ENCODE measurements at regions not wholly inside any gene's neighbourhood (a gene's known extent, or its start where the extent isn't known, plus 50 kb on each side); places are given as distances from the start of the nearest gene placed in this dataset.

DNA sequence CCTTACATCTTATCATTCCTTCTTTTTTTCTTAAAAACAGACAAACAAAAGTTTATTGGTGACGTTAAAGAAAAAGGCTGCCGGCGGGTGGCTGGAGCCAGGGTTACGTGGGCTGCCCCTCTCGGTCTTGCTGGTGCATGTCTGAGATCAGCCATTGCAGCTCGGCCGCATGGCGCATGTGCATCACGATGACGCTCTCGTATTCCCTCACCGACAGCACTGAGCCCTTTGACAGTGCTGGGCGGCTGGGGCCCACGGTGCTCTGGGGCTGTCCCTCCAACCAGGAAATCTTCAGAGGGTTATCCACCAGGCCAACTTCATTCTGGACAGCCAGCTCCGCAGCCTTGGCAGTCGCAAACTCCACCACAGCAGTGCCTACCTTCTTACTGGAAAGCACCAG lies 1081.8 kb upstream of the TMEFF2 start (continued):
- TF ChIP-seq, protein P1, sequence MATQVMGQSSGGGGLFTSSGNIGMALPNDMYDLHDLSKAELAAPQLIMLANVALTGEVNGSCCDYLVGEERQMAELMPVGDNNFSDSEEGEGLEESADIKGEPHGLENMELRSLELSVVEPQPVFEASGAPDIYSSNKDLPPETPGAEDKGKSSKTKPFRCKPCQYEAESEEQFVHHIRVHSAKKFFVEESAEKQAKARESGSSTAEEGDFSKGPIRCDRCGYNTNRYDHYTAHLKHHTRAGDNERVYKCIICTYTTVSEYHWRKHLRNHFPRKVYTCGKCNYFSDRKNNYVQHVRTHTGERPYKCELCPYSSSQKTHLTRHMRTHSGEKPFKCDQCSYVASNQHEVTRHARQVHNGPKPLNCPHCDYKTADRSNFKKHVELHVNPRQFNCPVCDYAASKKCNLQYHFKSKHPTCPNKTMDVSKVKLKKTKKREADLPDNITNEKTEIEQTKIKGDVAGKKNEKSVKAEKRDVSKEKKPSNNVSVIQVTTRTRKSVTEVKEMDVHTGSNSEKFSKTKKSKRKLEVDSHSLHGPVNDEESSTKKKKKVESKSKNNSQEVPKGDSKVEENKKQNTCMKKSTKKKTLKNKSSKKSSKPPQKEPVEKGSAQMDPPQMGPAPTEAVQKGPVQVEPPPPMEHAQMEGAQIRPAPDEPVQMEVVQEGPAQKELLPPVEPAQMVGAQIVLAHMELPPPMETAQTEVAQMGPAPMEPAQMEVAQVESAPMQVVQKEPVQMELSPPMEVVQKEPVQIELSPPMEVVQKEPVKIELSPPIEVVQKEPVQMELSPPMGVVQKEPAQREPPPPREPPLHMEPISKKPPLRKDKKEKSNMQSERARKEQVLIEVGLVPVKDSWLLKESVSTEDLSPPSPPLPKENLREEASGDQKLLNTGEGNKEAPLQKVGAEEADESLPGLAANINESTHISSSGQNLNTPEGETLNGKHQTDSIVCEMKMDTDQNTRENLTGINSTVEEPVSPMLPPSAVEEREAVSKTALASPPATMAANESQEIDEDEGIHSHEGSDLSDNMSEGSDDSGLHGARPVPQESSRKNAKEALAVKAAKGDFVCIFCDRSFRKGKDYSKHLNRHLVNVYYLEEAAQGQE (IDR thresholded peaks at IDR 0.05; ENCODE audit: low read depth): no peak

DNA sequence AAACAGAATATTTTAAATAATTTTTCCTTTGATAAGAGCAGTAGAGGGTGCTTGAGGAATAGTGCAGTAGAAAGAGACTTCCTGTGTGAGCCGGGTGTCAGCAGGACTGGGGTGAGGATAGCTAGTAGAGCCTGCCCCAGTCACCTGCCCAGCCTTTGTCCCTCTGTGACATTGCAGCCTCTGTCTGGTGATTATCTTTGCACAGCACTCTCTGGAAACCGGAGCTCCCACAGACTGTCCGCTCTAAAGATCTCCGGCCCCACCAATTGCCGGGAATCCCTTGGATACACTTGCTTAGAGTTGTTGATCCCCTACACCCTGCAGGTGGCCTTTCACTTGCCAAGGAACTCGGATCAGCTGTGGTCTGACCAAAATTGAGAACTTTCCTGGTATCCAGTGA lies 1081.3 kb upstream of the TMEFF2 start:
- Histone ChIP-seq H3K79me2 (ENCODE audit: insufficient read depth, low read length) (no peaks in the 10 kb centered on the region), H4K20me1 (ENCODE audit: insufficient read depth) (no peaks in the 10 kb centered on the region), H3K4me2 (ENCODE audit: low read length) (no peak overlapping the region), H3K36me3 (ENCODE audit: control insufficient read depth in 1 of 2, insufficient read depth in 2 of 2, low read length in 2 of 2) (no peaks in the 10 kb centered on the region), H3K27me3 (ENCODE audit: insufficient read depth, low read length) (no peaks in the 10 kb centered on the region), H3K27ac (ENCODE audit: low read depth, low read length) (no peak overlapping the region), H2AFZ (ENCODE audit: low read depth, low read length, poor library complexity, severe bottlenecking) (no peak overlapping the region), H3K4me1 (ENCODE audit: control insufficient read depth in 1 of 2, insufficient read depth in 2 of 2, low read length in 2 of 2) (no peaks in the 10 kb centered on the region), H3K9me3 (ENCODE audit: control insufficient read depth in 1 of 2, insufficient read depth in 1 of 2, low read depth in 1 of 2, low read length in 2 of 2) (no peaks in the 10 kb centered on the region), H3K9ac (ENCODE audit: low read length) (no peak overlapping the region), H3K9me2 (ENCODE audit: insufficient read depth) (no peaks in the 10 kb centered on the region), H3K4me3 (replicated peaks in 1 of 2; ENCODE audit: low read depth in 1 of 2, low read length in 2 of 2) (no peak overlapping the region)
- TF ChIP-seq ZNF274 (IDR thresholded peaks at IDR 0.05; ENCODE audit: low read depth, low read length) (no peak), JUND (IDR thresholded peaks at IDR 0.05) (no peak)
- ChIA-PET POLR2A (no interaction called here), RAD21 (ENCODE audit: low non-redundant PET in 1 of 2, low total read pairs in 2 of 2, uncharacterized antibody in 2 of 2, unreplicated experiment in 2 of 2) (no interaction called here), CTCF (no interaction called here)
- intact Hi-C loops (cut with micrococcal nuclease): no loop called here
- no TSS peak for BruUV-seq (replicated peaks)
- DNase-seq (ENCODE audit: low read depth, low spot score): no peak
- ATAC-seq: no peak

DNA sequence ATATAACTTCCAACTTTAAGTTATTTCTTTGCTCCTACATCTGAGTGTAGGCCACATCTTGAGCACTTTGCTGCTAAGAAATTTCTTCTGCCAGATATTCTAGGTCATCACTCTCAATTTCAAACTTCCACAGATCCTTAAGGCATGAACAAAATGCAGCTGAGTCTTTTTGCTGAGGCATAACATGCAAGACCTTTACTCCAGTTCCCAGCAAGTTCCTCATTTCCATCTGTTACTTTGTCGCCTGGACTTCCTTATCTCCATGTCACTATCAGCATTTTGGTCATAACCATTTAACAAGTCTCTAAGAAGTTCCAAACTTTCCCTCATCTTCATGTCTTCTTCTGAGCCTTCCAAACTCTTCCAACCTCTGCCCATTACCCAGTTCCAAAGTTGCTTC lies 1077.3 kb upstream of the TMEFF2 start:
- H3K9ac ChIP-seq (ENCODE audit: low read length): no peak overlapping the region
- ChIA-PET RAD21 (ENCODE audit: low non-redundant PET in 1 of 2, low total read pairs in 2 of 2, uncharacterized antibody in 2 of 2, unreplicated experiment in 2 of 2) (no interaction called here), CTCF (no interaction called here), POLR2A (no interaction called here)
- no peak overlapping the region for H2AFZ ChIP-seq (ENCODE audit: low read depth, low read length, poor library complexity, severe bottlenecking)
- H3K4me1 ChIP-seq (ENCODE audit: control insufficient read depth in 1 of 2, insufficient read depth in 2 of 2, low read length in 2 of 2): no peaks in the 10 kb centered on the region
- no peaks in the 10 kb centered on the region for H4K20me1 ChIP-seq (ENCODE audit: insufficient read depth)
- intact Hi-C loops (cut with micrococcal nuclease): no loop called here
- H3K36me3 ChIP-seq (ENCODE audit: control insufficient read depth in 1 of 2, insufficient read depth in 2 of 2, low read length in 2 of 2): no peaks in the 10 kb centered on the region
- no peak overlapping the region for H3K27ac ChIP-seq (ENCODE audit: low read depth, low read length)
- no TSS peak for BruUV-seq (replicated peaks)
- H3K27me3 ChIP-seq (ENCODE audit: insufficient read depth, low read length): no peaks in the 10 kb centered on the region
- DNase-seq (ENCODE audit: low read depth, low spot score) (no peak), ATAC-seq (no peak)
- no peak overlapping the region for H3K4me3 ChIP-seq (replicated peaks in 1 of 2; ENCODE audit: low read depth in 1 of 2, low read length in 2 of 2)
- no peaks in the 10 kb centered on the region for H3K9me2 ChIP-seq (ENCODE audit: insufficient read depth)
- H3K4me2 ChIP-seq (ENCODE audit: low read length): no peak overlapping the region
- no peaks in the 10 kb centered on the region for H3K79me2 ChIP-seq (ENCODE audit: insufficient read depth, low read length)
- no peaks in the 10 kb centered on the region for H3K9me3 ChIP-seq (ENCODE audit: control insufficient read depth in 1 of 2, insufficient read depth in 1 of 2, low read depth in 1 of 2, low read length in 2 of 2)
- no peak for TF ChIP-seq POLR2A (IDR thresholded peaks at IDR 0.05; ENCODE audit: borderline replicate concordance, extremely low read depth, insufficient read depth, insufficient read length)
- TF ChIP-seq RAD21 (IDR thresholded peaks at IDR 0.05; ENCODE audit: low read depth): no peak
- TF ChIP-seq, protein P2, sequence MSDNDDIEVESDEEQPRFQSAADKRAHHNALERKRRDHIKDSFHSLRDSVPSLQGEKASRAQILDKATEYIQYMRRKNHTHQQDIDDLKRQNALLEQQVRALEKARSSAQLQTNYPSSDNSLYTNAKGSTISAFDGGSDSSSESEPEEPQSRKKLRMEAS (IDR thresholded peaks at IDR 0.05): no peak
- TF ChIP-seq FOSL1 (IDR thresholded peaks at IDR 0.05; ENCODE audit: low read depth): no peak
- TF ChIP-seq, protein P1 (IDR thresholded peaks at IDR 0.05; ENCODE audit: low read depth): no peak
- TF ChIP-seq SP1 (IDR thresholded peaks at IDR 0.05; ENCODE audit: low read depth): no peak
- TF ChIP-seq, protein P3, sequence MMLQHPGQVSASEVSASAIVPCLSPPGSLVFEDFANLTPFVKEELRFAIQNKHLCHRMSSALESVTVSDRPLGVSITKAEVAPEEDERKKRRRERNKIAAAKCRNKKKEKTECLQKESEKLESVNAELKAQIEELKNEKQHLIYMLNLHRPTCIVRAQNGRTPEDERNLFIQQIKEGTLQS (IDR thresholded peaks at IDR 0.05): no peak
- no peak for TF ChIP-seq SRF (IDR thresholded peaks at IDR 0.05; ENCODE audit: low read depth)
- TF ChIP-seq JUND (IDR thresholded peaks at IDR 0.05): no peak

All from HCT116 (cell line).